UCSD-AML1 (cell line): ENCODE measurements at regions not wholly inside any gene's neighbourhood (a gene's known extent, or its start where the extent isn't known, plus 50 kb on each side); places are given as distances from the start of the nearest gene placed in this dataset.
"Not testable (repeated sequence)": the region's sequence is repeated elsewhere in the genome, so short reads cannot be mapped to it uniquely, and the experiment has no call there.

Experiments
- DNase-seq: peaks from one replicate; lab custom pipeline; 2025; ENCODE audit not compliant: unreplicated experiment; lab: John Stamatoyannopoulos, UW

GRCh38 chr5:34188001-34188822 lies 145.2 kb upstream of the C1QTNF3 start:
- not testable (repeated sequence) for DNase-seq

- not testable (repeated sequence) for DNase-seq
Observed at GRCh38 chr5:34189246-34189645, 146.2 kb upstream of the C1QTNF3 start.

- DNase-seq: not testable (repeated sequence)
Observed at GRCh38 chr5:34189752-34190411, 146.9 kb upstream of the C1QTNF3 start.

GRCh38 chr5:34190466-34190865 lies 147.5 kb upstream of the C1QTNF3 start:
- not testable (repeated sequence) for DNase-seq

GRCh38 chr5:34191279-34191744 lies 148.3 kb upstream of the C1QTNF3 start:
- DNase-seq: not testable (repeated sequence)

GRCh38 chr5:34192064-34192922 lies 149.3 kb upstream of the C1QTNF3 start:
- DNase-seq: not testable (repeated sequence)

GRCh38 chr5:34192923-34193262 lies 149.9 kb upstream of the C1QTNF3 start:
- not testable (repeated sequence) for DNase-seq

GRCh38 chr5:34193297-34193696 lies 150.3 kb upstream of the C1QTNF3 start:
- not testable (repeated sequence) for DNase-seq

- DNase-seq: not testable (repeated sequence)
Observed at GRCh38 chr5:34193804-34194203, 150.8 kb upstream of the C1QTNF3 start.

GRCh38 chr5:34196091-34196490 lies 153.1 kb upstream of the C1QTNF3 start:
- DNase-seq: not testable (repeated sequence)

GRCh38 chr5:34205347-34205746 lies 162.3 kb upstream of the C1QTNF3 start:
- DNase-seq: not testable (repeated sequence)

GRCh38 chr5:34217386-34217785 lies 174.4 kb upstream of the C1QTNF3 start:
- DNase-seq: not testable (repeated sequence)

- not testable (repeated sequence) for DNase-seq
Observed at GRCh38 chr5:34221329-34222073, 178.5 kb upstream of the C1QTNF3 start.

GRCh38 chr5:34223158-34223557 lies 180.1 kb upstream of the C1QTNF3 start:
- DNase-seq: not testable (repeated sequence)

- not testable (repeated sequence) for DNase-seq
Observed at GRCh38 chr5:34230402-34230801, 187.4 kb upstream of the C1QTNF3 start.

- DNase-seq: not testable (repeated sequence)
Observed at GRCh38 chr5:34243802-34244201, 200.8 kb upstream of the C1QTNF3 start.

- DNase-seq: not testable (repeated sequence)
Observed at GRCh38 chr5:34244281-34245031, 201.4 kb upstream of the C1QTNF3 start.

GRCh38 chr5:34245032-34245394 lies 202.0 kb upstream of the C1QTNF3 start:
- not testable (repeated sequence) for DNase-seq

- not testable (repeated sequence) for DNase-seq
Observed at GRCh38 chr5:34245813-34246212, 202.8 kb upstream of the C1QTNF3 start.

GRCh38 chr5:34258598-34258997 lies 215.6 kb upstream of the C1QTNF3 start:
- DNase-seq: not testable (repeated sequence)
